ENCODE measurements at regions not wholly inside any gene's neighbourhood (a gene's known extent, or its start where the extent isn't known, plus 50 kb on each side); places are given as distances from the start of the nearest gene placed in this dataset.

DNA sequence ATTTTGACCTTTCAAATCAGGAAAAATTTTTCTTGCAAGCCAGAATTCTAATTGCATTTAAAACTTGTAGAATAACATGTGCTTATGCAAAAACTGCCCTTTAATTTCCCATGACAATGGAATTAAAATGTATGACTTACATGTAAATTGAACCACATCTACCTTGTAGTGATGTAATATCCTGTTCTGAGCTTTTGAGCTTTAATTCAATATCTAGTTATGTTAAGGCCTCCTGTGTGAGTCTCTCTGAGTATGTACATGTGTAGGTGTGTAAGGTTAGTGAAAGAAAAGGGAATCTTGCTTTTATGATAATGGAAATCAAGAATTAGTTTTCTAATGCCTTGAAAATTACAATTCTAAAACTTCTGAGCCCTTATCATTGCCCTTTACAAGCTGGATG is 344.8 kb upstream of the AKR1E2 start:
- TF ChIP-seq POLR2A (IDR thresholded peaks at IDR 0.05; ENCODE audit: extremely low read depth, insufficient read length) (no peak), MYC (IDR thresholded peaks at IDR 0.05; ENCODE audit: low read depth, low read length) (no peak)
- TF ChIP-seq, protein P1, sequence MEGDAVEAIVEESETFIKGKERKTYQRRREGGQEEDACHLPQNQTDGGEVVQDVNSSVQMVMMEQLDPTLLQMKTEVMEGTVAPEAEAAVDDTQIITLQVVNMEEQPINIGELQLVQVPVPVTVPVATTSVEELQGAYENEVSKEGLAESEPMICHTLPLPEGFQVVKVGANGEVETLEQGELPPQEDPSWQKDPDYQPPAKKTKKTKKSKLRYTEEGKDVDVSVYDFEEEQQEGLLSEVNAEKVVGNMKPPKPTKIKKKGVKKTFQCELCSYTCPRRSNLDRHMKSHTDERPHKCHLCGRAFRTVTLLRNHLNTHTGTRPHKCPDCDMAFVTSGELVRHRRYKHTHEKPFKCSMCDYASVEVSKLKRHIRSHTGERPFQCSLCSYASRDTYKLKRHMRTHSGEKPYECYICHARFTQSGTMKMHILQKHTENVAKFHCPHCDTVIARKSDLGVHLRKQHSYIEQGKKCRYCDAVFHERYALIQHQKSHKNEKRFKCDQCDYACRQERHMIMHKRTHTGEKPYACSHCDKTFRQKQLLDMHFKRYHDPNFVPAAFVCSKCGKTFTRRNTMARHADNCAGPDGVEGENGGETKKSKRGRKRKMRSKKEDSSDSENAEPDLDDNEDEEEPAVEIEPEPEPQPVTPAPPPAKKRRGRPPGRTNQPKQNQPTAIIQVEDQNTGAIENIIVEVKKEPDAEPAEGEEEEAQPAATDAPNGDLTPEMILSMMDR (IDR thresholded peaks at IDR 0.05; ENCODE audit: low read depth, low read length) = no peak
- TF ChIP-seq, protein P2, sequence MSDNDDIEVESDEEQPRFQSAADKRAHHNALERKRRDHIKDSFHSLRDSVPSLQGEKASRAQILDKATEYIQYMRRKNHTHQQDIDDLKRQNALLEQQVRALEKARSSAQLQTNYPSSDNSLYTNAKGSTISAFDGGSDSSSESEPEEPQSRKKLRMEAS (IDR thresholded peaks at IDR 0.05; ENCODE audit: low read depth, low read length) = no peak
- DNase-seq (ENCODE audit: low read depth) = no peak
- H3K4me3 ChIP-seq (ENCODE audit: low read depth, low read length) = no peak overlapping the region

DNA sequence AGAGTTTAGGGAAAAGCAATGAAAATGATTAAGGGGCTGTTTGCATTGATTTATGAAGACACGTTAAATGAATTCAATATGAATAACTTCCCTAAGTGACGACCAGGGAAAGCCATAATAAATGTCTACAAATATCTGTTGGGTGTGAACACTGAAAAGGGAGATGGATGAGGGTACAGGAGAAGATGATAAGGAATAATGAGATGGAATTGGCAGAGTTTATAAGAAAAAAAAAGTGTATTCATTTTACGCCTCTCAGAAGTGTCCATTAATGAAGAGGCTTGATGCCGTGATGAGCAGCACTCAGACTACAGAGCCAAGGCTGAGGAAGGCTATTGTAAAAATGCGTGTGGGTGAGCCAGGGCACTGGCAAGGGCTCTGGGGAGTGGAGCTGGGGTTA is 346.7 kb upstream of the AKR1E2 start:
- no peak for TF ChIP-seq POLR2A (IDR thresholded peaks at IDR 0.05; ENCODE audit: extremely low read depth, insufficient read length)
- no peak for TF ChIP-seq MYC (IDR thresholded peaks at IDR 0.05; ENCODE audit: low read depth, low read length)
- no peak for DNase-seq (ENCODE audit: low read depth)

DNA sequence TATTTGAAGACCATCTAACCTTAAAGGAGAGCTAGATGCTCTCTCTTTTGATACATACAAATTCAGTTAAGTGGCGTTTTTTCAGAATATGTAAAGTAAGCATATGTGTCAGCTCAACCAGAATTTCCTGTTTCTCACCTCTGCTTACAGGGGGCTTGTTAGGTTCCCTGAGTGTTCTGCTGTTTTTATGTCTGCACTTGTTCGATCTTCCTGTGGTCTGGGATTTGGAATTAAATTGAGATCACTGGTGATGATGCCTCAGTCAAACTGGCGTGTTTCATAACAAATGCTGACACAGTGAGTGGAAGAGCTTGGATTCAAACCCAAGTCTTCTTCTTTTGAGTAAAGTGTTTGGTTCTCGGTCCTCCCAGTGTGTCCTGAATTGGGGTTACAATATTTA is 348.3 kb upstream of the AKR1E2 start:
- TF ChIP-seq MYC (IDR thresholded peaks at IDR 0.05; ENCODE audit: low read depth, low read length) (no peak), POLR2A (IDR thresholded peaks at IDR 0.05; ENCODE audit: extremely low read depth, insufficient read length) (no peak)
- TF ChIP-seq, protein P1 (IDR thresholded peaks at IDR 0.05; ENCODE audit: low read depth, low read length) = no peak
- TF ChIP-seq, protein P2 (IDR thresholded peaks at IDR 0.05; ENCODE audit: low read depth, low read length) = no peak
- no peak overlapping the region for H3K4me3 ChIP-seq (ENCODE audit: low read depth, low read length)
- DNase-seq (ENCODE audit: low read depth) = no peak

More for the DNA sequence above, 346.7 kb upstream of the AKR1E2 start:
- no peak overlapping the region for H3K4me3 ChIP-seq (ENCODE audit: low read depth, low read length)

DNA sequence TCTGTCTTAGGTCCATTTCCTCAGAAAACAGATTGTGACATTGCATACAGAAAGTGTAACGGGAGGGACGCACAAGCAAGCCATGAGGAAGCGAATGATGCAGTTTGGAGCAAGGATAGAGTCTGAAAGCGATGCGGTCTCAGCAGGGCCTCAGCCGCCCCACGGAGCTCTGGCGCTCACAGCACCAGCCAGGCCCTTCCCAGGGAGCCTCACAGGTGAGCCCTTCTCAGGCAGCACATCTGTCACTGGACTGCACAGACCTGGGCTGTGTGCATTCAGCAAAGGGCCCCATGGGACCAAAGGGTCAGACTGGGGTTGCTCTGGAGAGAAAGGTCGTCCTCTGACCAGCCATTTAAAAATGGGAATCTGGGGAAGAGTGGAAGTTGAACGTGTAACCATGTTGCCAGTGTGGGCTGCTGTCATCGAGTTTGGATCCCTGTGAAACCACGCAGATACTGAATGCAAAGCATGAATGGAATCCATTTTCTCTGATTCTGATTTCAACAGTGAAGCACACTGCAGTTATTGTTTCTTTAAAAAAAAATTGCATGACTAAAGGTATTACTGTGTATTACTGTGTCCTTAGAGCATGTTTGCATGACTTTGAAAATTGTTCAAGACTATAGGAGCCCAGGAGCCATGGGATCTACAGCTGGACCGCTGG is 350.0 kb upstream of the AKR1E2 start:
- DNase-seq (ENCODE audit: low read depth) = no peak
- TF ChIP-seq, protein P1 (IDR thresholded peaks at IDR 0.05; ENCODE audit: low read depth, low read length) = no peak
- TF ChIP-seq POLR2A (IDR thresholded peaks at IDR 0.05; ENCODE audit: extremely low read depth, insufficient read length) (no peak), MYC (IDR thresholded peaks at IDR 0.05; ENCODE audit: low read depth, low read length) (no peak)
- TF ChIP-seq, protein P2 (IDR thresholded peaks at IDR 0.05; ENCODE audit: low read depth, low read length) = no peak
- no peak overlapping the region for H3K4me3 ChIP-seq (ENCODE audit: low read depth, low read length)

DNA sequence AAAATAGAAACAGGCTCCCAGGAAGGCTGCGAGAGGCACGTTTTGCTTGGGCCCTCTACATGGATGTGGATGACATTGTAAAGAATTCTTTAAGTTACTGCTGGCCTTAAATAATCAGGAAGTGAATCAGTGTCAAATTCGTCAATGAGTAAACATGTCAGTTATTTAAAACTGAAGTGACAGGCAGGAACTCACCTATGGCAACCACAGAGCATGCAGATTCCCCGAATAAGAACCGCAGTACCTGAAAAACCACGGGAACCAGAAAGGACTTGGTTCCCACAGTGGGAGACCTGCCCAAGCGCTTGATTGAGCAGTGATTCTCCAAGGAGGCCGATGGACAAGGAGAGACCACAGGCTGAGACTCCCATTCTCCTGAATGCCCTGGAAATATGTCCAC is 351.2 kb upstream of the AKR1E2 start:
- no peak for DNase-seq (ENCODE audit: low read depth)
- no peak for TF ChIP-seq POLR2A (IDR thresholded peaks at IDR 0.05; ENCODE audit: extremely low read depth, insufficient read length)
- TF ChIP-seq, protein P2 (IDR thresholded peaks at IDR 0.05; ENCODE audit: low read depth, low read length) = no peak
- TF ChIP-seq, protein P1 (IDR thresholded peaks at IDR 0.05; ENCODE audit: low read depth, low read length) = no peak
- TF ChIP-seq MYC (IDR thresholded peaks at IDR 0.05; ENCODE audit: low read depth, low read length) = no peak
- no peak overlapping the region for H3K4me3 ChIP-seq (ENCODE audit: low read depth, low read length)

DNA sequence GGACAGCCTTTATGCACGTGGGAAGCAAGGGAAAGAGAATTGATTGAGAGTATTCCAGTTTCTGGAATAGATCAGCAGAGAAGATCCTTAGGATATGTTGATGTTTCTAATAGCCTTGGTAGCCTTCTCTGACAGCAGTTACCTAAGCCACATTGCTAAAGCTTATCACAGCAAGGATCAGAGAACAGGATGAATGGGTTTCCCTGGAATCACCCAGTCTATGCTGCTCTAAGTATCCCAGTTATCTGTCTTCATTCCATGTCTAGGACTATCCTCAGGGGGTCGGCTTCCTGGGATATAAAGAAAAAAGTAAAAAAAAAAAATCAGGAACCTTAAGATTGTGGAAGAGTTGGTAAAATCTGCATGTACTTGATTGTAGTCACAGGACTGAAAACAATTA is 352.0 kb upstream of the AKR1E2 start:
- DNase-seq (ENCODE audit: low read depth) = no peak
- TF ChIP-seq, protein P1 (IDR thresholded peaks at IDR 0.05; ENCODE audit: low read depth, low read length) = no peak
- TF ChIP-seq, protein P2 (IDR thresholded peaks at IDR 0.05; ENCODE audit: low read depth, low read length) = no peak
- TF ChIP-seq MYC (IDR thresholded peaks at IDR 0.05; ENCODE audit: low read depth, low read length) = no peak
- no peak for TF ChIP-seq POLR2A (IDR thresholded peaks at IDR 0.05; ENCODE audit: extremely low read depth, insufficient read length)
- H3K4me3 ChIP-seq (ENCODE audit: low read depth, low read length) = no peak overlapping the region

Data from NB4 (cell line).